ENCODE measurements at regions not wholly inside any gene's neighbourhood (a gene's known extent, or its start where the extent isn't known, plus 50 kb on each side); places are given as distances from the start of the nearest gene placed in this dataset.

- TF ChIP-seq CTCF (IDR thresholded peaks at IDR 0.05) (no peak), POLR2A (IDR thresholded peaks at IDR 0.05) (no peak)
Observed at GRCh38 chr2:234345921-234346320, 151.0 kb downstream of the ARL4C start.

Measured in body of pancreas (tissue), 4 donors.